GM19035 (cell line): ENCODE measurements at regions not wholly inside any gene's neighbourhood (a gene's known extent, or its start where the extent isn't known, plus 50 kb on each side); places are given as distances from the start of the nearest gene placed in this dataset.

Experiments
- ATAC-seq: cut with Tn5 transposase; IDR thresholded peaks from one replicate; pipeline ENCODE4 v1.9.1; 2021; ENCODE audit not compliant: unreplicated experiment

- no peak for ATAC-seq
These were observed 131.4 kb upstream of the UBASH3B start for GRCh38 chr11:122523846-122524805.

GRCh38 chr11:122521626-122522025 lies 133.9 kb upstream of the UBASH3B start:
- no peak for ATAC-seq

DNA sequence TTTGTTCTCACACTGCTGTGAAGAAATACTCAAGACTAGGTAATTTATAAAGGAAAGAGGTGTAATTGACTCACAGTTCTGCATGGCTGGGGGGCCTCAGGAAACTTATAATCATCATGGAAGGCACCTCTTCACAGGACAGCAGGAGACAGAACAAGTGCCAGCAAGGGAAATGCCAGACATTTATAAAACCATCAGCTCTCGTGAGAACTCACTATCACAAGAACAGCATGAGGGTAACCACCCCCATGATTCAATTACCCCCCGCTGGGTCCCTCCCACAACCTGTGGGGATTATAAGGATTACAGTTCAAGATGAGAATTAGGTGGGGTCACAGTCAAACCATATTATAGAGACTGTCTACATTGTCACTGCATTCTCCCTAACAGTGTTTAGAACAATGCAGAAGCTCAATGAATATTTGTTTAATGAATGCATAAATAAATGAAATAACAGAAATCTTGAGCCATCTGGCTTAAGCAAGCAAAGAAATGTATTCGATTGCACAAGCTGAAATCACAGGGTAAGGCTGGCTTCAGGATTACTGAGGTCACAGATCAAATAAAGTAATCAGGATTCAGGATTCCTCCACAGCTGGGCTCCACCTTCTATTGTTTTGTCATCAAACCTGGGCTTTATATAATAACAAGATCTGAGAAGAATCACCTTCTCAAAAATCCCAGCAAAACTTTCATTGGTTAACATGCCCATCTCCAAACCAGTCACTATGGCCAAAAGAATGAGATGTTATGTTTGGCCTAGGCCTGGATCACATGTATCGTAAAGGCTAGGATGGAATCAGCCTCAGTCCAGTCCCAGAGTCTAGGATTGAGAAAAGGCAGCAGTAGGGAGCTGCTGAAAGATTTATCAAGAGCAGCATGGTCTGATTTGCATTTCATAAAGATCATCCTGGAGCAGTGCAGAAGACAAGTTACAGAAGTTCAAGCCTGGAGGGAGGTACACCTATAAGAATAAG lies 137.8 kb upstream of the UBASH3B start:
- no peak for ATAC-seq

- ATAC-seq: no peak
These were observed 138.8 kb upstream of the UBASH3B start for GRCh38 chr11:122516686-122517085.

DNA sequence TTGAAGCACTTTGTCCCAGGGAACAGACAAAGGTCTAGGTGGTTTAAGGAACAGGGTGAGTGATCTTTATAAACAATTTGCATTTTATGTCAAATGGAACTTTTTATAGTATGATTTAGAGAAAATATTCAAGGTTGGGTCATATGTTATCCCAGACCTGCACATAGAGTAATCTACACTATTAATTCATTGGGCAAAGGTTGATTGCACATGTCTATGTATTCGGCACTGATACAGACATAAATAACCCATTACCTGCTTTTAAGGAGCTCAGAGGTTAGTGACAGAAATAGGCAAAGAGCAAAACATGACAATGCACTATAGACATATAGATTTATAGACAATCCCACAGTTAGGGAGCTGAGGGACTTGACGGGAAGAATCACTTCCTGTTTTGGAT lies 141.5 kb upstream of the UBASH3B start:
- no peak for ATAC-seq

DNA sequence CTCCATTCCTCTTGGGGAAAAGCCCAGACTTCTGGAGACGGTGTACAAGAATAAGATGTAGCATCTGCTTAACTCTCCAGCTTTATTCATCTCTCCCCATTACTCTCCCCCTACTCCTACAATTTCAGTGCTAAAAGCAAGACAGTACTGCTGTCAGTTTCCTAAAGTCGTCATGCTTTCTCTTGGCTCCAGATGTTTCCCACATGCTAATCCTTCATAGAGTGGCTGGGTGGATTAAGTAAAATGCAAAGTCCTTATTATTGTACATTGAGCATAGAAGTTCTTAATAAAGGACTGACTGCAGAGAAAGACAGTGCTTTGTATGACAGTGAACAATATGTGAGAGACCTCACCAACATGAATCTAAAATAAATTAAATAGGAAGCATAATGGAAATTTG lies 142.2 kb upstream of the UBASH3B start:
- no peak for ATAC-seq

DNA sequence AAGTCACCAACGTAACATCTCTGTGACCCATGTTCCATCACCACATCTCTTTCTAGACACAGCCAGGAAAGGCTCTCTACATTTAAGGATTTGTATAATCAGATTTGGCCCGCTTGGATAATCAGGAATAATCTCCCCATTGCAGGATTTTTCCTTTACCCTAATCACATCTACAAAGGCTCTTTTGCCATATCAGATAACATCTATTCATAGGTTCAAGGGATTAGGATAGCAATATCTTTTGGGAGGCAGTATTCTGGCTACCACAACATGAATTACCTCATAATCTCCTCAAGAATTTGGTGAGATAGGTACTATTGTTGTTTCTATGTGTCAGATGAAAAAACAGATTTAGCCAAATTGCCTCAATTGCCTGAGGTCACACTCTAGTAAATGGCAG lies 142.8 kb upstream of the UBASH3B start:
- ATAC-seq: no peak

- no peak for ATAC-seq
These were observed 145.6 kb upstream of the UBASH3B start for GRCh38 chr11:122509899-122510298.

- no peak for ATAC-seq
These were observed 146.4 kb upstream of the UBASH3B start for GRCh38 chr11:122509091-122509490.

DNA sequence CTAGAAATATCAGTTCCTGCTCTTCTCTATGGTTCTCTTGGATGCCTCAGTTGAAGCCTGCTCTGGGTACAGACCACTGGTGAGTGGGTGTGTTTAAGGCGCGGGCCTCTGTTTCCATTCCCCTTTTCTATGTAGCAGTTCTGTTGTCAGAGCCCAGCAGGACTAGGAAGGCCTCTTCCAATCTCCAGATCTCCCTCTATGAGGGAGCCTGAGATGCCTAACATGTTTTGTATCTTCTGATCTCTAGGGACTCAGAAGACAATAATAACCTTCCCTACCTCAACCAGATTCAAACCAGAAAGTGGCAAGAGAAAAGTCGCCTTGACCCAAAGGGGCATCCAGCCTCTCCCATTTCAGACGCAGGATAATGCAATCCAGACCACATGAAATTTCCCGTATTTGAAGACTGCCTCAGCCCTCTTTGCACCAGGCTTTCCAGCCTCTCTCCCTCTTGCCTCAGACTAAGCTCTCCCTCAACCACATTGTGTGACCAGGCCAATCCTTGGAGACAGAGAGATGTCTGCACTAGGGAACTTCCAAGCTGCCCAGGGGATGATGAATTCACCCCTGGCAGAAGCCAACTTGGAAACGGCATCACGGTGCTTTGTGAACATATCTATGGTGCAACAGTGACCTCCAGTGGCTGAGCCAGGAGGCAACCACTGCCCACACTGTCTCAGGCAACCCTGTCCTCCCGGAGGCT lies 150.1 kb upstream of the UBASH3B start:
- ATAC-seq: peak; percentile 92

- ATAC-seq: no peak
These were observed 161.3 kb upstream of the UBASH3B start for GRCh38 chr11:122494221-122494620.

DNA sequence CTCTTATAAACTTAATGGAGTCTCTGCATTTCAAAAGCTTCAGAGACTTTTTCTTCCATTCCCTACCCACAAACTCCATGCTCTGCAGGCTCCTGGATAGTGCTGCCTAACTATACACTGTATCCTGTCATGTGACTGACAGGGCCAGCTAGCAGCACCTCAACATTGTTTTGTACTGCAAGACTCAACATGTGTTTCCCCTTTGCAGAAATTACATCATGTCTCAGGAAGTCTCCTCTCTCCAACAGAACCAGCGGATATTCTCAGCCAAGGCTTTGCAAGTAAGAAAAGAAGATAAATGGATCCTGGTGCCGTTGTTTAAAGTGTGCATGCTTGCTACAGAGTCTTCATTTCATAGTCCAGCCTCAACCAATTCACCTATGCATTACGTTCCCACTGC lies 164.0 kb upstream of the UBASH3B start:
- no peak for ATAC-seq

DNA sequence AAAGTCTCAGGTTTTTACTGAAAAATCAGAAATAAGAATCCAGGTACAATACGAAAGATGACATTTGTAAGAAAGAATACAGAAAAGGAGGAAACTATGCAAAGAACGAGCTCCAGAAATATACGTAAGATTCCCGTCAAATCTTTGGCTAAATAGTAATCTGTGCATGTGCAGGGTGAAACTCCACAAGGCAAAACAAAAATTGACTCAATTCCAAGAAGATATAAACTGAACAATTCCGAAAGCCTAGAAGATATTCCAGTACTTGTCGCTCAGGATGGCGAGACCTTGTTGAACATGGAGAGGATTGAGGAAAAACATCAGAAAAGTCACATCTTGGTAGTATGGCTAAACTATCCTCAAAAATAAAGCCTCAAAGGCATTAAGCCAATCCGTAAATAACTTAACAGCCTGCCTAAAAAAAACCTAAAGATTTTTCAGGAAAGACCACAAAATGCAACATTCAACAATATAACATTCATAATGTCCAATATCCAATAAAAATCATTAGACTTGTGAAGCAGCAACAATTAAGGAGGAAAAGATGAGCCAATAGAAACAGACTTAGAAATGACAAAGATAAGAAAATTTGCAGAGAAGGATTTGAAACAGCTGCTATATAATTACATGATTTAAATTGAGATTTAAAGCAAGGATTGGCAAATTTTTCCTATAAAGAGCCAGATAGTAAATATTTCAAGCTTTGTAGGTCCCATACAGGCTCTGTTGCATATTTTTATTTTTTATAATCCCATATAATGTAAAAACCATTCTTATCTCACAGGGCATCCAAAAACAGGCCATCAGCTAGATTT lies 166.4 kb upstream of the UBASH3B start:
- ATAC-seq: no peak

- ATAC-seq: no peak
These were observed 167.9 kb upstream of the UBASH3B start for GRCh38 chr11:122487669-122488068.

DNA sequence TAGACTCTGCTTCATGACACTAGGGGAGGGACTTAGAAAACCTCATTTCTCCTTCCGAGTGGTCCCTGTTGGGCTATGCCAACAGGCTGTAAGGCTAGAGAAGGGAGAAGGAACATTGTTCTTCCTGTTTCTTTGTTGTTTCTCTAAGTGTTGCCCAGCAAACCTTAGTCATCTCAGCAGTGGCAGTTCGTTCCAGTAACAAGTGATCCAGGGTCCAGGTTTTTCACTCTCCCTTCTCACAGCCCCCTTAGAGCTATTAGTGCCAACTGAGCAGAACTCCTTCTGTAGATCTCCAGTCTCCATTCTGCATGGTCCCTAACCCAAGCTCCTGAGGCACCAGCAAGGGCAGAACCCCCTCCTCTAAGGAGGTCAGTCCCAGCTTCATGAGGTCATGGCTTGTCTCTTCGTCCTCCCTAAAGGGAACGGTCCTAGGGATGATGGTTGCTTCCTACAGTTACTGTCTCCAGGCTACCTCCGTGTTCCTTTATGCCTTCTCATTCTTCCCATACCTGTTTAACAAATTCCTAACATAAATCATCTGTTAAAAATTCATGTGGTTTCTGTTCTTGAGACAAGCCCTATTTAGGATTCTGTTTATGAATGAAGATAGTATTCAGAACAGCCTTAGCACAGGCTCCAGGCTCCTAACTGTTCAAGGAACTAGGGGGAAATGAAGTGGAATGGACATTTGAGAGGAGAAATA lies 168.6 kb upstream of the UBASH3B start:
- no peak for ATAC-seq

DNA sequence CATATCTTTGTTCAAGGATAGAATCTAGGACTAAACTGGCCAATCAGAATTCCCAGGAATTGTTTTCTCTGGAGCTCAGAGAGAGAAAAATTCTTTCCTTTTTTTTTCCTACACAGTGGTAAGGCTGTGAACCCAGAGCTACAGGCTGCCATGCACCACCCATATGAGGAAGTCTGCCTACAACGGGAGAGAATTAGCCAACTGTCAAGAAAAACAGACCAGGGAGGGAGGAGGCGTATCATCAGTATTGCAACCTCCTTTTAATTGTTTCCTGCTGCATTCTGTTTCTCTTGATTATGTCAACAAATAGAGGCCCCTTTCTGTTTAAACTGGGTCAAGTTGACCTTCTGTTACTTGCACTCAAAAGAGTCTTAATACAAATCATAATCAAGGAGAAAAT lies 176.5 kb upstream of the UBASH3B start:
- ATAC-seq: no peak

DNA sequence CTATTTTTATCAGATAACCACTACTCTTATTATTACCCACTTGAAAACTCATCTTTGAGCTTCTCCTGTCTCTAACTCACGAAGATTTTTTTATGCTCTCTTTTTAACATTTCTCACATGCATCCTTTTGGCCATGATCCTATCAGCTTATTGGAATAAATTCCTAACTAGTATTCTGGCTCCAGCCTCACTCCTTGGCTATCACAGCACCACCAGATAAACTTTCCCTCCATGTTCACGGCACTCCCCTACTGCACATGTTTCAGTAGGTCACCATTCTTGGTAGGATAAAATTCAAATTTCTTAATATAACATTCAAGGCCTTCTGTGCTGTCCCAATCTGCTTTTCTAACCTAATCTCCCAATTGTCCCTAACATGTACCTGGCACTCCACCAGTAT lies 186.6 kb upstream of the UBASH3B start:
- no peak for ATAC-seq

- no peak for ATAC-seq
These were observed 192.0 kb upstream of the UBASH3B start for GRCh38 chr11:122463530-122463929.

DNA sequence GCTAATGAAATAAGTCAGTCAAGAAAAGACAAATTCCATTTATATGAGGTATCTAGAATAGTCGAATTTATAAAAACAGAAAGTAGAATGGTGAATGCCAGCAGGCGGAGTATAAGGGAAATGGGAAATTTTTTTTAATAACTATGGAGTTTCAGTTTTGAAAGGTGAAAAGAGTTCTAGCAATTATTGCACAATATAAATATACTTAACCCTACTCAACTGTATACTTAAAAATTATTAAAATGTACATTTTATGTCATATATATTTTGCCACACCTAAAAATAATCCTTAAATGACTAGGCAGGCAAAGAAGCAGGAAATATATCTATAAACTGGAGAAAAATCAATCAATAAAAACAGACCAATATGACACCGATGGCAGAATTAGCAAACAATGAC lies 196.5 kb upstream of the UBASH3B start:
- no peak for ATAC-seq

DNA sequence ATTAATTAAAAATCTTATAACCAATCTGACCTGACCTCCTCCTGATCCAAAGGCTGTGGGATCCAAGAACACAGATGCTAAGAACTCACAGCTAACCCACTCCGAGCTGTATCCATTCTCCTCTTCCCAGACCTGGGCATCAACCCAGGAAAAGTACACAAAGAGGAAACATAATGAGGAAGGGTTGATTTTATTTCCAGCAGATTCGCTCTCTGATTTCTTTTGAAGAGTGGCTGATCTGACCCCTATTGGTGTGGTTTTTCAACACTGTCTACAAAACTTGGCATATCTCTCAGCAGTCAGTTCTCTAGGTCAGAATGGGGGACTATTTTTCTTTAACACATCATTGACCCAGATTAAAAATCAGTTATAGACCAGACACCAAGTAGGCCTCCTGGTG lies 201.9 kb upstream of the UBASH3B start:
- ATAC-seq: no peak
